ENCODE measurements at regions not wholly inside any gene's neighbourhood (a gene's known extent, or its start where the extent isn't known, plus 50 kb on each side); places are given as distances from the start of the nearest gene placed in this dataset.

DNA sequence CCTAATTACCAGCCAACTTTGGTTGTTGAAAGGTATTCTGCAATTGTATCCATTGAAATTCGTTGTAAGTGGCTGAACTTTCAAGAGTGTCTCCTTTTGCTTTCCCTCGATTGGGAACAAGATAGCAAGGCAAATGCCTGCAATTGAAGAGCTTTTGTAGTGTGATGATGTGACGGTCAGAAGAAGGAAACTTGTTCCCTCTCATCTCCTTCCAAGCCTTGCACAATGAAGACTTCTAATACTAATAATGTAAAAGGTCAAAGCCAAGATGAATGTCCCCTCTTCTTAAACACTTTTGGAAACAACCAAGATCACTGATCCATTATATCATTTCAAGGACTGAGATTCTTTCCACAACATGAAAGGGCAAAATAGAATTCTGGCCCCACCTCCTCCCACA, 101.9 kb upstream of the LMCD1 start:
- TF ChIP-seq, protein P1, sequence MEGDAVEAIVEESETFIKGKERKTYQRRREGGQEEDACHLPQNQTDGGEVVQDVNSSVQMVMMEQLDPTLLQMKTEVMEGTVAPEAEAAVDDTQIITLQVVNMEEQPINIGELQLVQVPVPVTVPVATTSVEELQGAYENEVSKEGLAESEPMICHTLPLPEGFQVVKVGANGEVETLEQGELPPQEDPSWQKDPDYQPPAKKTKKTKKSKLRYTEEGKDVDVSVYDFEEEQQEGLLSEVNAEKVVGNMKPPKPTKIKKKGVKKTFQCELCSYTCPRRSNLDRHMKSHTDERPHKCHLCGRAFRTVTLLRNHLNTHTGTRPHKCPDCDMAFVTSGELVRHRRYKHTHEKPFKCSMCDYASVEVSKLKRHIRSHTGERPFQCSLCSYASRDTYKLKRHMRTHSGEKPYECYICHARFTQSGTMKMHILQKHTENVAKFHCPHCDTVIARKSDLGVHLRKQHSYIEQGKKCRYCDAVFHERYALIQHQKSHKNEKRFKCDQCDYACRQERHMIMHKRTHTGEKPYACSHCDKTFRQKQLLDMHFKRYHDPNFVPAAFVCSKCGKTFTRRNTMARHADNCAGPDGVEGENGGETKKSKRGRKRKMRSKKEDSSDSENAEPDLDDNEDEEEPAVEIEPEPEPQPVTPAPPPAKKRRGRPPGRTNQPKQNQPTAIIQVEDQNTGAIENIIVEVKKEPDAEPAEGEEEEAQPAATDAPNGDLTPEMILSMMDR (IDR thresholded peaks at IDR 0.05), result no peak
- no peak for TF ChIP-seq POLR2A (IDR thresholded peaks at IDR 0.05)
